GM12892 (cell line): ENCODE measurements at regions not wholly inside any gene's neighbourhood (a gene's known extent, or its start where the extent isn't known, plus 50 kb on each side); places are given as distances from the start of the nearest gene placed in this dataset.

Experiments
- POLR2A ChIP-seq: IDR thresholded peaks from 2 replicates; pipeline ENCODE4 v1.6.1; 2011; ENCODE audit warnings: low read depth, low read length, control low read depth
- POLR2AphosphoS5 ChIP-seq: IDR thresholded peaks from 2 replicates; pipeline ENCODE4 v1.6.1; 2011; ENCODE audit warnings: low read depth, low read length, control low read depth
- TAF1 ChIP-seq: IDR thresholded peaks from 2 replicates; pipeline ENCODE4 v1.6.1; 2011; ENCODE audit warnings: low read depth, mild to moderate bottlenecking, control low read depth, low read length, borderline replicate concordance

GRCh38 chr17:51540151-51540550 is 279.8 kb downstream of the UTP18 start:
- TF ChIP-seq POLR2AphosphoS5 (no peak), TAF1 (no peak), POLR2A (no peak)
